IMR-90 (cell line): ENCODE measurements at regions not wholly inside any gene's neighbourhood (a gene's known extent, or its start where the extent isn't known, plus 50 kb on each side); places are given as distances from the start of the nearest gene placed in this dataset.

Experiments
- ATAC-seq: fragments of 200-7000 bp; cut with Tn5 transposase; 2 replicates; pipeline ENCODE4 v1.9.1; 2020; ENCODE audit warnings: low read depth, mild to moderate bottlenecking, moderate library complexity
- BruUV-seq: library from RNA; stranded (reverse); fragments of 400-500 nt; replicated peaks from 2 replicates; lab custom pipeline; 2021; lab: Mats Ljungman, UMichigan
- CTCF ChIA-PET: fragments of 300-600 bp; formaldehyde crosslinking; extraction: SDS; loops from one replicate; lab custom pipeline; 2021; ENCODE audit warnings: antibody characterized with exemption; lab: Yijun Ruan, JAX
- POLR2A ChIA-PET: fragments of 300-600 bp; sonication (Branson Sonifier 250); formaldehyde crosslinking; loops from one replicate; lab custom pipeline; 2022; ENCODE audit warnings: antibody characterized with exemption; ENCODE audit not compliant: unreplicated experiment; lab: Charles Lee
- DNase-seq: peaks from one replicate; pipeline ENCODE4 v3.0.0; 2013
- H2AFZ ChIP-seq: replicated peaks from 2 replicates; pipeline ENCODE3; 2013; ENCODE audit warnings: low read length, mild to moderate bottlenecking; ENCODE audit not compliant: poor library complexity
- H2AK5ac ChIP-seq: 2 replicates; pipeline ENCODE4 v1.6.1; 2013; ENCODE audit warnings: low read depth, low read length, inconsistent platforms
- H2AK9ac ChIP-seq: replicated peaks from 2 replicates; pipeline ENCODE3; 2013; ENCODE audit warnings: mild to moderate bottlenecking, low read depth, low read length, moderate library complexity; ENCODE audit not compliant: poor library complexity
- H2BK120ac ChIP-seq: 2 replicates; pipeline ENCODE4 v1.6.1; 2013; ENCODE audit warnings: low read depth, low read length, inconsistent platforms
- H2BK15ac ChIP-seq: 3 replicates; pipeline ENCODE4 v1.6.1; 2013; ENCODE audit warnings: low read depth, low read length, inconsistent platforms
- H2BK20ac ChIP-seq: 2 replicates; pipeline ENCODE4 v1.6.1; 2013; ENCODE audit warnings: low read depth, mild to moderate bottlenecking, inconsistent platforms, low read length, moderate library complexity
- H2BK5ac ChIP-seq: 2 replicates; pipeline ENCODE4 v1.6.1; 2013; ENCODE audit warnings: mild to moderate bottlenecking, low read depth, low read length, inconsistent platforms; ENCODE audit not compliant: poor library complexity, severe bottlenecking
- H3K14ac ChIP-seq: replicated peaks from 2 replicates; pipeline ENCODE4 v1.6.1; 2013; ENCODE audit warnings: low read depth, low read length, inconsistent platforms
- H3K18ac ChIP-seq: 2 replicates; pipeline ENCODE4 v1.6.1; 2013; ENCODE audit warnings: low read depth, low read length, control low read depth
- H3K23ac ChIP-seq: 2 replicates; pipeline ENCODE4 v1.6.1; 2013; ENCODE audit warnings: low read depth, low read length, inconsistent platforms
- H3K27ac ChIP-seq: 2 replicates; pipeline ENCODE4 v1.5.1; 2013; ENCODE audit warnings: mild to moderate bottlenecking, control low read depth, low read length; ENCODE audit not compliant: insufficient read depth
- H3K27me3 ChIP-seq: 2 replicates; pipeline ENCODE4 v1.6.1; 2013; ENCODE audit warnings: low read length; ENCODE audit not compliant: control insufficient read depth, insufficient read depth
- H3K36me3 ChIP-seq: 2 replicates; pipeline ENCODE4 v1.6.1; 2013; ENCODE audit warnings: low read length, mixed read lengths; ENCODE audit not compliant: control insufficient read depth, insufficient read depth
- H3K4ac ChIP-seq: 2 replicates; pipeline ENCODE4 v1.6.1; 2013; ENCODE audit warnings: low read depth, low read length, inconsistent platforms
- H3K4me1 ChIP-seq: 2 replicates; pipeline ENCODE4 v1.6.1; 2013; ENCODE audit warnings: low read length, mixed read lengths; ENCODE audit not compliant: control insufficient read depth, insufficient read depth
- H3K4me2 ChIP-seq: 2 replicates; pipeline ENCODE4 v1.6.1; 2013; ENCODE audit warnings: low read depth, mild to moderate bottlenecking, control low read depth, low read length, moderate library complexity
- H3K4me3 ChIP-seq: 2 replicates; pipeline ENCODE4 v1.5.1; 2013; ENCODE audit warnings: low read depth, mild to moderate bottlenecking, control low read depth, low read length, moderate library complexity; ENCODE audit not compliant: insufficient read depth
- H3K56ac ChIP-seq: 2 replicates; pipeline ENCODE4 v1.6.1; 2013; ENCODE audit warnings: low read length, inconsistent platforms; ENCODE audit not compliant: insufficient read depth; ENCODE audit errors: extremely low read depth
- H3K79me1 ChIP-seq, 2 experiments: 2 replicates each; pipeline ENCODE4 v1.6.1; 2013; ENCODE audit warnings: low read length in 2 of 2, inconsistent platforms in 1 of 2, low read depth in 1 of 2
- H3K9ac ChIP-seq: 2 replicates; pipeline ENCODE4 v1.6.1; 2013; ENCODE audit warnings: low read depth, low read length, control low read depth
- H3K9me1 ChIP-seq: 2 replicates; pipeline ENCODE4 v1.6.1; 2013; ENCODE audit warnings: low read length, inconsistent platforms; ENCODE audit not compliant: insufficient read depth
- H3K9me3 ChIP-seq: 2 replicates; pipeline ENCODE4 v1.6.1; 2013; ENCODE audit warnings: low read length; ENCODE audit not compliant: control insufficient read depth, insufficient read depth
- H4K20me1 ChIP-seq: 2 replicates; pipeline ENCODE4 v1.6.1; 2013; ENCODE audit warnings: low read length, inconsistent platforms; ENCODE audit not compliant: insufficient read depth
- H4K5ac ChIP-seq: 2 replicates; pipeline ENCODE4 v1.6.1; 2013; ENCODE audit warnings: mild to moderate bottlenecking, low read depth, low read length, control low read depth
- H4K8ac ChIP-seq, 2 experiments: 2 replicates each; pipeline ENCODE4 v1.6.1; 2013; ENCODE audit warnings: low read depth in 2 of 2, low read length in 2 of 2, control low read depth in 1 of 2, inconsistent platforms in 1 of 2
- H4K91ac ChIP-seq: 2 replicates; pipeline ENCODE4 v1.6.1; 2013; ENCODE audit warnings: low read depth, low read length, inconsistent platforms; ENCODE audit not compliant: insufficient read depth
- BHLHE40 ChIP-seq: fragments of 150-350 bp; IDR thresholded peaks from 2 replicates; pipeline ENCODE4 v1.6.1; 2016; ENCODE audit warnings: mild to moderate bottlenecking, low read depth, low read length
- CEBPB ChIP-seq: IDR thresholded peaks from 2 replicates; pipeline ENCODE4 v1.6.1; 2012; ENCODE audit warnings: low read depth, low read length, improper control_type of control experiment
- CHD1 ChIP-seq: IDR thresholded peaks from 2 replicates; pipeline ENCODE4 v1.6.1; 2012; ENCODE audit warnings: low read depth, low read length, improper control_type of control experiment
- CTCF ChIP-seq: conservative IDR thresholded peaks from 2 replicates; pipeline ENCODE4 v1.5.1; 2012; ENCODE audit warnings: mild to moderate bottlenecking, low read depth, low read length, improper control_type of control experiment
- RAD21 ChIP-seq: IDR thresholded peaks from 2 replicates; pipeline ENCODE4 v1.6.1; 2012; ENCODE audit warnings: low read length, improper control_type of control experiment
- WGBS, 2 experiments: methylation state at CpG; one replicate each; pipeline versions ENCODE4 v1.1.5 to v1.1.7; 2013; ENCODE audit warnings: missing lambda C conversion rate in 2 of 2; ENCODE audit not compliant: insufficient read length in 1 of 2; ENCODE audit errors: extremely low coverage in 2 of 2; 5-methylcytosine and 5-hydroxymethylcytosine counted together
- dilution Hi-C: fragments of 300-500 bp; cut with HindIII; formaldehyde crosslinking; loops from one replicate; pipeline ENCODE4 v1.14.3; 2018; ENCODE audit warnings: low sequenced_read_pairs; ENCODE audit not compliant: unreplicated experiment
- in situ Hi-C: fragments of 300-500 bp; cut with MboI; formaldehyde crosslinking; loops from 3 replicates; pipeline ENCODE4 v1.14.3; 2019; ENCODE audit warnings: low sequenced_read_pairs, inconsistent platforms, mixed read lengths
- intact Hi-C: fragments of 100-400 bp; cut with micrococcal nuclease; formaldehyde crosslinking; loops from 2 replicates; pipeline ENCODE4 v1.10.0; 2022
- TF ChIP-seq, protein P1 (sequence below): fragments of 150-350 bp; IDR thresholded peaks from 2 replicates; pipeline ENCODE4 v1.6.1; 2016; ENCODE audit warnings: low read depth, mild to moderate bottlenecking, low read length, moderate library complexity, borderline replicate concordance

DNA sequence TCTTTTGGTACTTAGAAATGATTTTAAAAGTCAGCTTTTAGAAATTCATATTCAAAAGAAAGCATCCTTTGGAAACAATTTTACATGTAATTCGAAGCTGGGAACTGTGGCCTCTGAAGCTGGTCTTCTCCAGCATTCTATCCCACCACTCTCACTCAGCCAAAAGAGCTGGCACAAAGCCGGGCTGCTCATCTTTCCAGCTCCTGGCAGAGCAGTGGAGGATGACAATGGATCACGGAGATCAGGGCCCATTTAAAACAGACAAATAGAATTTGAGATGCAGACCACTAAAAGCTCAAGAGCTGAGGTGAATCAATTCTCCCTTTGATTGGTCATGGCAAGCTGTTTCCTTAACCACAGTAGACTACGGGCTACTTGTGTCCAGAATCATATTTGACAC lies 60.6 kb downstream of the OTOR start:
- DNase-seq: no peak
- Histone ChIP-seq H3K27me3 (peaks cover 6% of the 10 kb centered on the region), H3K14ac (no peak overlapping the region), H3K9ac (no peak overlapping the region), H3K4me3 (no peak overlapping the region), H3K9me3 (no peaks in the 10 kb centered on the region; the same call in 1 of the 2 replicates), H4K20me1 (no peaks in the 10 kb centered on the region), H3K4me1 (no peaks in the 10 kb centered on the region), H3K56ac (no peak overlapping the region), H3K4ac (no peak overlapping the region), H4K8ac (no peak overlapping the region), H3K36me3 (no peaks in the 10 kb centered on the region), H3K18ac (no peak overlapping the region), H2AK9ac (no peak overlapping the region), H3K27ac (no peak overlapping the region), H2AFZ (no peak overlapping the region), H2AK5ac (no peak overlapping the region), H4K5ac (no peak overlapping the region), H2BK120ac (no peak overlapping the region), H3K23ac (no peak overlapping the region), H3K4me2 (no peak overlapping the region), H2BK5ac (no peak overlapping the region), H3K9me1 (no peaks in the 10 kb centered on the region), H4K91ac (no peak overlapping the region), H3K79me1 (no peaks in the 10 kb centered on the region), H2BK20ac (no peak overlapping the region), H2BK15ac (no peak overlapping the region)
- in situ Hi-C loops: loop anchor here (25.0 kb wide), 1 partner anchor 429 kb away; the partner anchor contains the start of gene PCSK2
- CTCF ChIA-PET: interaction anchor here (0.6 to 1.7 kb wide), 3 partner anchors 13 to 623 kb away, joined by 3 to 5 read pairs (median 5); no protein-coding TSS in a partner anchor
- POLR2A ChIA-PET: no interaction called here
- TF ChIP-seq CEBPB (no peak), BHLHE40 (no peak), CTCF (no peak), CHD1 (no peak), RAD21 (no peak)
- TF ChIP-seq, protein P1, sequence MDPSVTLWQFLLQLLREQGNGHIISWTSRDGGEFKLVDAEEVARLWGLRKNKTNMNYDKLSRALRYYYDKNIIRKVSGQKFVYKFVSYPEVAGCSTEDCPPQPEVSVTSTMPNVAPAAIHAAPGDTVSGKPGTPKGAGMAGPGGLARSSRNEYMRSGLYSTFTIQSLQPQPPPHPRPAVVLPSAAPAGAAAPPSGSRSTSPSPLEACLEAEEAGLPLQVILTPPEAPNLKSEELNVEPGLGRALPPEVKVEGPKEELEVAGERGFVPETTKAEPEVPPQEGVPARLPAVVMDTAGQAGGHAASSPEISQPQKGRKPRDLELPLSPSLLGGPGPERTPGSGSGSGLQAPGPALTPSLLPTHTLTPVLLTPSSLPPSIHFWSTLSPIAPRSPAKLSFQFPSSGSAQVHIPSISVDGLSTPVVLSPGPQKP: no peak
- intact Hi-C loops: loop anchor here (10.0 kb wide), 1 partner anchor 416 kb away; the partner anchor contains the start of gene PCSK2
- BruUV-seq: no TSS peak
- ATAC-seq: no peak
- dilution Hi-C loops: loop anchor here (10.0 kb wide), 1 partner anchor 626 kb away; no protein-coding TSS in a partner anchor
- no CpG with 5 or more reads among the region's 4 CpGs for WGBS, 2 experiments
